GM18499 (cell line): ENCODE measurements at regions not wholly inside any gene's neighbourhood (a gene's known extent, or its start where the extent isn't known, plus 50 kb on each side); places are given as distances from the start of the nearest gene placed in this dataset.

Experiments used
- ATAC-seq: cut with Tn5 transposase; IDR thresholded peaks from one replicate; pipeline ENCODE4 v1.9.1; 2021; ENCODE audit warnings: moderate number of reproducible peaks; ENCODE audit not compliant: insufficient read depth, unreplicated experiment

- ATAC-seq: no peak
Observed at GRCh38 chr11:26126741-26127140, 205.2 kb upstream of the ANO3 start.

- ATAC-seq: no peak
Observed at GRCh38 chr11:26127336-26127735, 204.6 kb upstream of the ANO3 start.

GRCh38 chr11:26131406-26131805 lies 200.5 kb upstream of the ANO3 start:
- ATAC-seq: no peak

GRCh38 chr11:26134053-26134452 lies 197.9 kb upstream of the ANO3 start:
- no peak for ATAC-seq

GRCh38 chr11:26134481-26135355 lies 197.2 kb upstream of the ANO3 start:
- peak; percentile 55 for ATAC-seq

- no peak for ATAC-seq
Observed at GRCh38 chr11:26137651-26138050, 194.3 kb upstream of the ANO3 start.

GRCh38 chr11:26142891-26143290 lies 189.0 kb upstream of the ANO3 start:
- ATAC-seq: no peak

GRCh38 chr11:26143566-26144290 lies 188.2 kb upstream of the ANO3 start:
- no peak for ATAC-seq

GRCh38 chr11:26144291-26144690 lies 187.6 kb upstream of the ANO3 start:
- ATAC-seq: no peak

- ATAC-seq: no peak
Observed at GRCh38 chr11:26144911-26145310, 187.0 kb upstream of the ANO3 start.

GRCh38 chr11:26149585-26149984 lies 182.3 kb upstream of the ANO3 start:
- no peak for ATAC-seq

- ATAC-seq: no peak
Observed at GRCh38 chr11:26150031-26150430, 181.9 kb upstream of the ANO3 start.

- no peak for ATAC-seq
Observed at GRCh38 chr11:26158251-26158650, 173.7 kb upstream of the ANO3 start.

GRCh38 chr11:26162291-26162690 lies 169.6 kb upstream of the ANO3 start:
- ATAC-seq: no peak

- ATAC-seq: no peak
Observed at GRCh38 chr11:26186389-26186788, 145.5 kb upstream of the ANO3 start.

GRCh38 chr11:26187639-26188038 lies 144.3 kb upstream of the ANO3 start:
- ATAC-seq: no peak

GRCh38 chr11:26188554-26188953 lies 143.4 kb upstream of the ANO3 start:
- ATAC-seq: no peak

- peak; percentile 55 for ATAC-seq
Observed at GRCh38 chr11:26191193-26191592, 140.7 kb upstream of the ANO3 start.

- no peak for ATAC-seq
Observed at GRCh38 chr11:26193694-26194365, 138.1 kb upstream of the ANO3 start.

GRCh38 chr11:26194881-26195280 lies 137.0 kb upstream of the ANO3 start:
- no peak for ATAC-seq

GRCh38 chr11:26198532-26199096 lies 133.3 kb upstream of the ANO3 start:
- ATAC-seq: no peak
